ENCODE measurements at regions not wholly inside any gene's neighbourhood (a gene's known extent, or its start where the extent isn't known, plus 50 kb on each side); places are given as distances from the start of the nearest gene placed in this dataset.
"Not testable (repeated sequence)": the region's sequence is repeated elsewhere in the genome, so short reads cannot be mapped to it uniquely, and the experiment has no call there.

GRCh38 chr11:134504146-134504905, 92.3 kb upstream of the B3GAT1 start:
- H3K27ac Mint-ChIP-seq = no peak overlapping the region
- no peak overlapping the region for H3K4me3 Mint-ChIP-seq
- H3K36me3 Mint-ChIP-seq = no peaks in the 10 kb centered on the region
- H3K9me3 Mint-ChIP-seq (ENCODE audit: low read depth) = no peaks in the 10 kb centered on the region
- H3K27me3 Mint-ChIP-seq = peaks cover 5% of the 10 kb centered on the region
- H3K4me1 Mint-ChIP-seq (ENCODE audit: low read depth) = no peaks in the 10 kb centered on the region

- Mint-ChIP-seq H3K27ac (no peak overlapping the region), H3K4me1 (ENCODE audit: low read depth) (no peaks in the 10 kb centered on the region), H3K36me3 (no peaks in the 10 kb centered on the region), H3K9me3 (ENCODE audit: low read depth) (no peaks in the 10 kb centered on the region), H3K27me3 (peaks cover 8% of the 10 kb centered on the region), H3K4me3 (no peak overlapping the region)
These were observed 91.6 kb upstream of the B3GAT1 start for GRCh38 chr11:134503596-134503995.

GRCh38 chr11:134503100-134503499, 91.1 kb upstream of the B3GAT1 start:
- H3K27ac Mint-ChIP-seq = no peak overlapping the region
- H3K4me3 Mint-ChIP-seq = no peak overlapping the region
- peaks cover 8% of the 10 kb centered on the region for H3K27me3 Mint-ChIP-seq
- no peaks in the 10 kb centered on the region for H3K9me3 Mint-ChIP-seq (ENCODE audit: low read depth)
- H3K4me1 Mint-ChIP-seq (ENCODE audit: low read depth) = no peaks in the 10 kb centered on the region
- no peaks in the 10 kb centered on the region for H3K36me3 Mint-ChIP-seq

GRCh38 chr11:134502153-134502550, 90.1 kb upstream of the B3GAT1 start:
- no peak overlapping the region for H3K27ac Mint-ChIP-seq
- H3K4me3 Mint-ChIP-seq = no peak overlapping the region
- no peaks in the 10 kb centered on the region for H3K9me3 Mint-ChIP-seq (ENCODE audit: low read depth)
- no peaks in the 10 kb centered on the region for H3K36me3 Mint-ChIP-seq
- no peaks in the 10 kb centered on the region for H3K4me1 Mint-ChIP-seq (ENCODE audit: low read depth)
- peaks cover 8% of the 10 kb centered on the region for H3K27me3 Mint-ChIP-seq

- Mint-ChIP-seq H3K4me3 (no peak overlapping the region), H3K9me3 (ENCODE audit: low read depth) (peaks cover 6% of the 10 kb centered on the region), H3K27me3 (peaks cover 14% of the 10 kb centered on the region), H3K27ac (no peak overlapping the region), H3K4me1 (ENCODE audit: low read depth) (no peaks in the 10 kb centered on the region), H3K36me3 (no peaks in the 10 kb centered on the region)
These were observed 89.5 kb upstream of the B3GAT1 start for GRCh38 chr11:134501406-134502152.

GRCh38 chr11:134500621-134501020, 88.6 kb upstream of the B3GAT1 start:
- no peak overlapping the region for H3K4me3 Mint-ChIP-seq
- H3K4me1 Mint-ChIP-seq (ENCODE audit: low read depth) = no peaks in the 10 kb centered on the region
- no peak overlapping the region for H3K27ac Mint-ChIP-seq
- no peaks in the 10 kb centered on the region for H3K36me3 Mint-ChIP-seq
- peaks cover 15% of the 10 kb centered on the region for H3K27me3 Mint-ChIP-seq
- H3K9me3 Mint-ChIP-seq (ENCODE audit: low read depth) = peaks cover 7% of the 10 kb centered on the region

- H3K36me3 Mint-ChIP-seq = no peaks in the 10 kb centered on the region
- no peaks in the 10 kb centered on the region for H3K4me1 Mint-ChIP-seq (ENCODE audit: low read depth)
- H3K4me3 Mint-ChIP-seq = no peak overlapping the region
- peaks cover 7% of the 10 kb centered on the region for H3K9me3 Mint-ChIP-seq (ENCODE audit: low read depth)
- H3K27ac Mint-ChIP-seq = no peak overlapping the region
- peaks cover 15% of the 10 kb centered on the region for H3K27me3 Mint-ChIP-seq
These were observed 87.9 kb upstream of the B3GAT1 start for GRCh38 chr11:134499990-134500389.

GRCh38 chr11:134498326-134499139, 86.5 kb upstream of the B3GAT1 start:
- no peaks in the 10 kb centered on the region for H3K4me1 Mint-ChIP-seq (ENCODE audit: low read depth)
- peaks cover 15% of the 10 kb centered on the region for H3K27me3 Mint-ChIP-seq
- H3K27ac Mint-ChIP-seq = no peak overlapping the region
- peaks cover 7% of the 10 kb centered on the region for H3K9me3 Mint-ChIP-seq (ENCODE audit: low read depth)
- H3K4me3 Mint-ChIP-seq = no peak overlapping the region
- no peaks in the 10 kb centered on the region for H3K36me3 Mint-ChIP-seq

- Mint-ChIP-seq H3K4me3 (no peak overlapping the region), H3K4me1 (ENCODE audit: low read depth) (no peaks in the 10 kb centered on the region), H3K27me3 (peaks cover 15% of the 10 kb centered on the region), H3K9me3 (ENCODE audit: low read depth) (peaks cover 7% of the 10 kb centered on the region), H3K36me3 (no peaks in the 10 kb centered on the region), H3K27ac (no peak overlapping the region)
These were observed 85.5 kb upstream of the B3GAT1 start for GRCh38 chr11:134497586-134497985.

- not testable (repeated sequence) for H3K27ac Mint-ChIP-seq
- peaks cover 14% of the 10 kb centered on the region for H3K27me3 Mint-ChIP-seq
These were observed 84.0 kb upstream of the B3GAT1 start for GRCh38 chr11:134496058-134496457.

GRCh38 chr11:134494395-134494794, 82.4 kb upstream of the B3GAT1 start:
- H3K36me3 Mint-ChIP-seq; H3K9me3 Mint-ChIP-seq (ENCODE audit: low read depth); H3K4me3 Mint-ChIP-seq; H3K4me1 Mint-ChIP-seq (ENCODE audit: low read depth); H3K27ac Mint-ChIP-seq; H3K27me3 Mint-ChIP-seq: not testable (repeated sequence)

More at GRCh38 chr11:134496058-134496457, 84.0 kb upstream of the B3GAT1 start:
- not testable (repeated sequence) for H3K4me3 Mint-ChIP-seq; H3K4me1 Mint-ChIP-seq (ENCODE audit: low read depth); H3K36me3 Mint-ChIP-seq; H3K9me3 Mint-ChIP-seq (ENCODE audit: low read depth)

- not testable (repeated sequence) for H3K36me3 Mint-ChIP-seq, H3K27me3 Mint-ChIP-seq
These were observed 80.4 kb upstream of the B3GAT1 start for GRCh38 chr11:134492411-134492810.

GRCh38 chr11:134489728-134490127, 77.7 kb upstream of the B3GAT1 start:
- H3K4me1 Mint-ChIP-seq (ENCODE audit: low read depth) = no peaks in the 10 kb centered on the region
- H3K9me3 Mint-ChIP-seq (ENCODE audit: low read depth) = no peaks in the 10 kb centered on the region
- H3K27me3 Mint-ChIP-seq = peaks cover 5% of the 10 kb centered on the region
- no peak overlapping the region for H3K27ac Mint-ChIP-seq
- H3K4me3 Mint-ChIP-seq = no peak overlapping the region
- H3K36me3 Mint-ChIP-seq = no peaks in the 10 kb centered on the region

More at GRCh38 chr11:134492411-134492810, 80.4 kb upstream of the B3GAT1 start:
- H3K9me3 Mint-ChIP-seq (ENCODE audit: low read depth); H3K27ac Mint-ChIP-seq; H3K4me1 Mint-ChIP-seq (ENCODE audit: low read depth); H3K4me3 Mint-ChIP-seq: not testable (repeated sequence)

- Mint-ChIP-seq H3K27me3 (peaks cover 5% of the 10 kb centered on the region), H3K4me3 (no peak overlapping the region), H3K27ac (no peak overlapping the region), H3K36me3 (no peaks in the 10 kb centered on the region), H3K4me1 (ENCODE audit: low read depth) (no peaks in the 10 kb centered on the region), H3K9me3 (ENCODE audit: low read depth) (no peaks in the 10 kb centered on the region)
These were observed 76.9 kb upstream of the B3GAT1 start for GRCh38 chr11:134488913-134489312.

GRCh38 chr11:134488512-134488911, 76.5 kb upstream of the B3GAT1 start:
- H3K36me3 Mint-ChIP-seq = no peaks in the 10 kb centered on the region
- no peak overlapping the region for H3K27ac Mint-ChIP-seq
- no peak overlapping the region for H3K4me3 Mint-ChIP-seq
- peaks cover 7% of the 10 kb centered on the region for H3K27me3 Mint-ChIP-seq
- no peaks in the 10 kb centered on the region for H3K4me1 Mint-ChIP-seq (ENCODE audit: low read depth)
- H3K9me3 Mint-ChIP-seq (ENCODE audit: low read depth) = no peaks in the 10 kb centered on the region

Data from activated naive CD8-positive, alpha-beta T cell (primary cell).